ENCODE measurements at regions not wholly inside any gene's neighbourhood (a gene's known extent, or its start where the extent isn't known, plus 50 kb on each side); places are given as distances from the start of the nearest gene placed in this dataset.

- intact Hi-C loops (cut with DNase I) = no loop called here
- Histone ChIP-seq H3K36me3 (no peaks in the 10 kb centered on the region), H3K27me3 (no peaks in the 10 kb centered on the region), H3K27ac (no peak overlapping the region), H3K4me3 (no peak overlapping the region), H3K9me3 (no peaks in the 10 kb centered on the region), H3K4me1 (no peaks in the 10 kb centered on the region)
- no peak for ATAC-seq
- no peak for DNase-seq
- TF ChIP-seq CTCF (IDR thresholded peaks at IDR 0.05) = no peak
Measured at GRCh38 chr3:40862946-40863345, 336.4 kb upstream of the CTNNB1 start.

GRCh38 chr3:40864146-40864782 is 335.0 kb upstream of the CTNNB1 start:
- ATAC-seq = no peak

GRCh38 chr3:40864915-40865314 is 334.4 kb upstream of the CTNNB1 start:
- TF ChIP-seq CTCF (IDR thresholded peaks at IDR 0.05) = no peak
- no peaks in the 10 kb centered on the region for H3K27me3 ChIP-seq
- no peak overlapping the region for H3K4me3 ChIP-seq
- H3K4me1 ChIP-seq = no peaks in the 10 kb centered on the region
- intact Hi-C loops (cut with DNase I) = no loop called here
- ATAC-seq (no peak), DNase-seq (no peak)
- no peaks in the 10 kb centered on the region for H3K9me3 ChIP-seq
- H3K36me3 ChIP-seq = no peaks in the 10 kb centered on the region
- H3K27ac ChIP-seq = no peak overlapping the region

More at GRCh38 chr3:40864146-40864782, 335.0 kb upstream of the CTNNB1 start:
- Histone ChIP-seq H3K4me3 (no peak overlapping the region), H3K9me3 (no peaks in the 10 kb centered on the region), H3K27me3 (no peaks in the 10 kb centered on the region), H3K27ac (no peak overlapping the region), H3K4me1 (no peaks in the 10 kb centered on the region), H3K36me3 (no peaks in the 10 kb centered on the region)
- intact Hi-C loops (cut with DNase I) = no loop called here
- no peak for TF ChIP-seq CTCF (IDR thresholded peaks at IDR 0.05)
- DNase-seq = no peak

GRCh38 chr3:40867797-40868196 is 331.5 kb upstream of the CTNNB1 start:
- no peak overlapping the region for H3K27ac ChIP-seq
- H3K9me3 ChIP-seq = no peaks in the 10 kb centered on the region
- H3K36me3 ChIP-seq = no peaks in the 10 kb centered on the region
- no peak for TF ChIP-seq CTCF (IDR thresholded peaks at IDR 0.05)
- ATAC-seq = no peak
- H3K4me1 ChIP-seq = no peaks in the 10 kb centered on the region
- DNase-seq = no peak
- intact Hi-C loops (cut with DNase I) = no loop called here
- no peaks in the 10 kb centered on the region for H3K27me3 ChIP-seq
- no peak overlapping the region for H3K4me3 ChIP-seq

- ATAC-seq (peak; percentile 85), DNase-seq (no peak)
- Histone ChIP-seq H3K4me1 (no peaks in the 10 kb centered on the region), H3K36me3 (no peaks in the 10 kb centered on the region), H3K9me3 (no peaks in the 10 kb centered on the region), H3K4me3 (no peak overlapping the region), H3K27ac (no peak overlapping the region), H3K27me3 (no peaks in the 10 kb centered on the region)
- TF ChIP-seq CTCF (IDR thresholded peaks at IDR 0.05) = no peak
- intact Hi-C loops (cut with DNase I) = no loop called here
Measured at GRCh38 chr3:40869013-40869412, 330.3 kb upstream of the CTNNB1 start.

All from left lung (tissue), 4 donors.